ENCODE measurements at regions not wholly inside any gene's neighbourhood (a gene's known extent, or its start where the extent isn't known, plus 50 kb on each side); places are given as distances from the start of the nearest gene placed in this dataset.
"Not testable (repeated sequence)": the region's sequence is repeated elsewhere in the genome, so short reads cannot be mapped to it uniquely, and the experiment has no call there.

GRCh38 chr6:67976486-67976885, 658.6 kb upstream of the ADGRB3 start:
- ATAC-seq: no peak
- no peak for DNase-seq (ENCODE audit: low spot score)
- intact Hi-C loops (cut with DNase I): no loop called here

GRCh38 chr6:67974931-67975330, 660.2 kb upstream of the ADGRB3 start:
- intact Hi-C loops (cut with DNase I): no loop called here
- no peak for ATAC-seq

GRCh38 chr6:67971812-67972211, 663.3 kb upstream of the ADGRB3 start:
- intact Hi-C loops (cut with DNase I): no loop called here
- DNase-seq (ENCODE audit: low spot score): no peak
- no peak for ATAC-seq

More at GRCh38 chr6:67974931-67975330, 660.2 kb upstream of the ADGRB3 start:
- DNase-seq (ENCODE audit: low spot score): no peak

GRCh38 chr6:67966830-67967229, 668.3 kb upstream of the ADGRB3 start:
- DNase-seq (ENCODE audit: low spot score): no peak
- intact Hi-C loops (cut with DNase I): no loop called here
- ATAC-seq: no peak

DNA sequence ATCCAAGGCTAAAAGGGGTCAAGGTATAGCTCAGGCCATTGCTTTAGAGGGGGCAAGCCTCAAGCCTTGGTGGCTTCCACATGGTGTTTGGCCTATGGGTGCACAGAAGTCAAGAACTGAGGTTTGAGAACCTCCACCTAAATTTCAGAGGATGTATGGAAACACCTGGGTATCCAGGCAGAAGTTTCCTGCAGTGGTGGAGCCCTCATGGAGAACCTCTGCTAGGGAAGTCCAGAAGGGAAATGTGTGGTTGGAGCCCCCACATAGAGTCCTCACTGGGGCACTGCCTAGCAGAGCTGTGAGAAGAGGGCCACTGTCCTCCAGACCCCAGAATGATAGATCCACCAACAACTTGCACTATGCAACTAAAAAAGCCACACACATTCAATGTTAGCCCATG, 678.7 kb upstream of the ADGRB3 start:
- ATAC-seq: no peak
- no peak for DNase-seq (ENCODE audit: low spot score)
- intact Hi-C loops (cut with DNase I): no loop called here

DNA sequence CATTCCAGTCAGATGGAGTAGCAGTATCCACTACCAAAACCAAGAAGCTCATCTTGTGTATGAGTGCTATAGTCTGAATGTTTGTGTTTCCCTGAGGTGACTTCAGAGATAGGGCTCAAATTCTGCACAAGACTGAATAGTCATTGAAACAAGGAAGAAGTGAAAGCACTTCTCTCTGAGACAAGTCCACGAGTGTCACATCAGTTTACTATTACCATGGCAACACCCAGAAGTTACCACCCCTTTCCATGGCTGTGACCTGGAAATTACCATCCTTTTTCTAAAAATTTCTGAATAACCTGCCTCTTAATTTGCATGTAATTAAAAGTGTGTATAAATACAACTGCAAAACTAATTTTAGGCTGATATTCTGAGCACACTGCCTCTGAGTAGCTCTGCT, 682.1 kb upstream of the ADGRB3 start:
- intact Hi-C loops (cut with DNase I): no loop called here

GRCh38 chr6:67952121-67952520, 683.0 kb upstream of the ADGRB3 start:
- intact Hi-C loops (cut with DNase I): no loop called here
- ATAC-seq (no peak), DNase-seq (ENCODE audit: low spot score) (no peak)

More for the DNA sequence above, 682.1 kb upstream of the ADGRB3 start:
- ATAC-seq: no peak
- DNase-seq (ENCODE audit: low spot score): no peak

GRCh38 chr6:67947762-67948161, 687.3 kb upstream of the ADGRB3 start:
- ATAC-seq; DNase-seq (ENCODE audit: low spot score); intact Hi-C loops (cut with DNase I): not testable (repeated sequence)

GRCh38 chr6:67935976-67936477, 699.1 kb upstream of the ADGRB3 start:
- no peak for ATAC-seq
- intact Hi-C loops (cut with DNase I): no loop called here
- no peak for DNase-seq (ENCODE audit: low spot score)

DNA sequence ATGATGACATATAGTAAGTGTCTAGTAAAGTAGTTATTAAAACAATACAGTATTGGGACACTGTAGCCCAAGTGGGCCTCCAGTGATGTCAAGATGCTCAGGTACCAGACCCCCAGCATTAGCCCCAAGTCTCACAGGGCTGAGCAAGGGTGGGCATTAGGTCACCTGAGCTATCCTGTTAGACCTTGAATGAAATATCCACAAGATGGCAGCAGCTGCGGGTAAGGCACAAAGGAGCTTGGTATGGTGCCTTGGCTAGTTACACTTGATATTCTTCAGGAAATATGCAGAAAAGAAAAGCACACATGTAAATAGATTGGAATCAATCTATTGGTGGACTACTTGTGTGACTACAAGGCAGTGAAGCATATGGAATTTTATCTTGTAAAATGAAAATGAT, 701.8 kb upstream of the ADGRB3 start:
- intact Hi-C loops (cut with DNase I): no loop called here
- DNase-seq (ENCODE audit: low spot score): no peak
- ATAC-seq: no peak

DNA sequence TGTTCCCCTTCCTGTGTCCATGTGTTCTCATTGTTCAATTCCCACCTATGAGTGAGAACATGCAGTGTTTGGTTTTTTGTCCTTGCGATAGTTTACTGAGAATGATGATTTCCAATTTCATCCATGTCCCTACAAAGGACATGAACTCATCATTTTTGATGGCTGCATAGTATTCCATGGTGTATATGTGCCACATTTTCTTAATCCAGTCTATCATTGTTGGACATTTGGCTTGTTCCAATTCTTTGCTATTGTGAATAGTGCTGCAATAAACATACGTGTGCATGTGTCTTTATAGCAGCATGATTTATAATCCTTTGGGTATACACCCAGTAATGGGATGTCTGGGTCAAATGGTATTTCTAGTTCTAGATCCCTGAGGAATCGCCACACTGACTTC, 712.5 kb upstream of the ADGRB3 start:
- DNase-seq (ENCODE audit: low spot score); ATAC-seq; intact Hi-C loops (cut with DNase I): not testable (repeated sequence)

DNA sequence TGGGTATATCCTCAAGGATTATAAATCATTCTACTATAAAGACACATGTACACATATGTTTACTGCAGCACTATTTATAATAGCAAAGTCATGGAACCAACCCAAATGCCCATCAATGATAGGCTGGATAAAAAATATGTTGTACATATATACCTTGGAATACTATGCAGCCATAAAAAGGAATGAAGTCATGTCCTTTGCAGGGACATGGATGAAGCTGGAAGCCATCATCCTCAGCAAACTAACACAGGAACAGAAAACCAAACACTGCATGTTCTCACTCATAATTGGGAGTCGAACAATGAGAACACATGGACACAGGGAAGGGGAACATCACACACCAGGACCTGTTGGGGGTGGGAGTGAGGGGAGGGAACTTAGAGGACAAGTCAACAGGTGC, 715.0 kb upstream of the ADGRB3 start:
- ATAC-seq; intact Hi-C loops (cut with DNase I); DNase-seq (ENCODE audit: low spot score): not testable (repeated sequence)

GRCh38 chr6:67916399-67916798, 718.7 kb upstream of the ADGRB3 start:
- ATAC-seq: no peak
- no peak for DNase-seq (ENCODE audit: low spot score)
- intact Hi-C loops (cut with DNase I): no loop called here

- no peak for ATAC-seq
- DNase-seq (ENCODE audit: low spot score): no peak
- intact Hi-C loops (cut with DNase I): no loop called here
Measured at GRCh38 chr6:67914419-67914818, 720.7 kb upstream of the ADGRB3 start.

DNA sequence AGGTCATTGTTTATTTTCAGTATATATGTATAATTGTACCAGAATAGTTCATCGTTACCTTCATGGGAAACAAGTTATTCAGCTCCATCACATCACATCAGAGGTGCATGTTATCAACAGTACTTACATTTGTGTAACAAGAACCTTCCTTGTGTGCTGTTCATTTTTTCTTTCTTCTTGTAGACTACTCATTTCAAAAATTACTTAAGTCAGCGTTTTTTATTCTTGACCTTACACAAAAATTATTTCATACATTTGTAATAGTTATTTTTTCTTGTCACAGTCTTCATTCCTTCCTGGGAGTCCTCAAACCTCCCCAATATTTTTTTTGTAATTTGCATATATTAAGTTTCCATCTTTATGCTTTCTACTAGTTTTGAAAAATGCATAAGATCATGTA, 725.7 kb upstream of the ADGRB3 start:
- DNase-seq (ENCODE audit: low spot score): no peak
- ATAC-seq: no peak
- intact Hi-C loops (cut with DNase I): no loop called here

DNA sequence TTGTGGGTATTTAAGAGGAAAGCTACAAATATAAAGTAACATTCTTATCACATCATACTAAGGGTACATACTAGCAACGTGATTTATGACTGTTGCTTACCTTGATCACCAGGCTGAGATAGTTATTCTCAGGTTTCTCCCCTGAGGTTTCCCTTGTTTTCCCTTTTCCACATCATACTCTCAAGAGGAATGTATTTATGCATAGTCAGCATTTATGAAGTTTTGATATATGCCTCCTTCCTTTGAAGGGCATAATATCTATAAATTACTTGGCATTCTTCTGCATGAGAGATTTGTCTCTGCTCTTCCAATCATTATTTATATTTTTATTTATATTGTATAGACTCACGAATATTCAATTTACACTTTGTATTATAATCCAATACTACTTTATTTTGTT, 726.7 kb upstream of the ADGRB3 start:
- DNase-seq (ENCODE audit: low spot score) (no peak), ATAC-seq (no peak)
- intact Hi-C loops (cut with DNase I): no loop called here

GRCh38 chr6:67904735-67905134, 730.3 kb upstream of the ADGRB3 start:
- DNase-seq (ENCODE audit: low spot score); ATAC-seq; intact Hi-C loops (cut with DNase I): not testable (repeated sequence)

DNA sequence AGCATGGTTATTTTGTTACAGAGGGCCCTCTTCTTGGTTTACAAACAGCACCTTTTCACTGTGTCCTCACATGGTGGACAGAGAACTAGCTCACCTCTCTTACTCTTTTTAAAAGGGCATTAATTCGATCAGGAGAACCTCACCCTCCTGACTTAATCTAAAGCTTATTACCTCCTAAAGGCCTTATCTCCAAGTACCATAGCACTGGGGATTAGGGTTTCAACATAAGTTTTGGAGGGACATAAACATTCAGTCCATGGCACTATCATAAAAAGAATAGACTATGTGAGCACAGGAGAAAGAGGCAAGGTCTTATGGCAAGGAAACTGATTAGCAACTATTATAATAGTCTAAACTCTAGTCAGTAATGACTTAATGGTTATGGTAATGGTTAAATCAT, 736.2 kb upstream of the ADGRB3 start:
- no peak for DNase-seq (ENCODE audit: low spot score)
- no peak for ATAC-seq
- intact Hi-C loops (cut with DNase I): no loop called here

GRCh38 chr6:67897998-67898607, 737.0 kb upstream of the ADGRB3 start:
- intact Hi-C loops (cut with DNase I): no loop called here
- DNase-seq (ENCODE audit: low spot score) (no peak), ATAC-seq (no peak)

GRCh38 chr6:67896476-67896875, 738.6 kb upstream of the ADGRB3 start:
- intact Hi-C loops (cut with DNase I): no loop called here
- DNase-seq (ENCODE audit: low spot score): no peak
- no peak for ATAC-seq

DNA sequence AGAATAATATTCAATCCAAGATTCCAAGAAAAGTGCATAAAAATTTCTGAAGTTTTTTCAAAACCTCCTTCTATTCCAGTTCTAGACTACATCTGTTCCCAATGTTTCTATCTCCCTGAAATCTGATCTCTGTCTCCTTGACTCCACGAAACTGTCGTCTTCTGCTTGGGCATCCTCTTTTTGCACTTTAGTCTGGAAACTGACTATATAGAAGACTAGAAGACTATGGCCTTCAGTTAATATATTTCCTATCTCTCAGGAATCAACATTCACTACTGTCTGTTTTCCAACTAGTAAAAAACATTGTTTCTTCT, 745.4 kb upstream of the ADGRB3 start:
- ATAC-seq (no peak), DNase-seq (ENCODE audit: low spot score) (no peak)
- intact Hi-C loops (cut with DNase I): no loop called here
